ENCODE measurements at regions not wholly inside any gene's neighbourhood (a gene's known extent, or its start where the extent isn't known, plus 50 kb on each side); places are given as distances from the start of the nearest gene placed in this dataset.
A peak's percentile ranks its signal among the peaks of the same experiment; 100 is the strongest.

DNA sequence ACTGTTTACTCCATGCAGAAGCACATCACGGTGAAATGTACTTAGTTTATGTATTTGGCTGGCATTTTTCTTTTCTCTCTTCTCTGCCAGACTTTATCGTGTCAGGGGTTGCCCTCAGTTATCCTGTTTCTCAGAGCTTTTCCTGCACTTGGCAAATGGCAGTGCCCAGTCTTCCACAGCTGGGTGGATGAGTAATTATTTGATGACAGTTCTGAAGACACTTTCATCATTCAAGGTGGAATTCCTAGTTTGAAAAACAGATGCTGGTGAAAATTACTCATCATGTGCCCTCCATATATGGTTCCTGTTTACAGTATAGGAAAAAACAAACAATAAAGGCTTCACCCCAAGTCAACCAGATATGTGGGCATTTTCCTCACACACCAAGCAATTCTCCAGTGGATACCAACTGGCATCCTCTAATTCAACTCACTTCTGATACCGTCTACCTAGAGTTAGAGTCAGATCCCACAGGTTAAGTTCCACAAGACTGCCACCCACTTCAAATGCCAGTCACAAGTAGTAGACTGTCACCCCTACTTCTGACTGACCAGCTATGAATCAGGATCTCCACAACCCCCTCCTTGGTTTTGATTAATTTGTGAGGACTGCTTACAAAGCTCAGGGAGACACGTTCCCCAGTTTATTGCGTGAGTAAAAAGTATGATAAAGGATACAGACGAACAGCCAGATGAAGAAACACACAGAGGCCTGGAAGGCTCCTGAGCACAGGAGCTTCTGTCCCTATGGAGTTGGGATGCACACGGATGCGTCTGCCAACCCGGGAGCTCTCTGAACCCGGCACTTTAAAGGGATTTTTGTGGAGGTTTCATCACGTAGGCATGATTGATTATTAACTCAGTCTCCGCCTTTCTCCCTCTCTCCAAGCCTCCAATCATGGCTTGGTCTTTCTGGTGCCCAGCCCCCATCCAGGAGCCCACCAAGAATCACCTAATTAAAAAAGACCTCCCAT is 72.9 kb downstream of the CLDN34 start:
- in situ Hi-C loops (cut with HindIII; ENCODE audit: low sequenced_read_pairs) = no loop called here
- TF ChIP-seq, protein P1, sequence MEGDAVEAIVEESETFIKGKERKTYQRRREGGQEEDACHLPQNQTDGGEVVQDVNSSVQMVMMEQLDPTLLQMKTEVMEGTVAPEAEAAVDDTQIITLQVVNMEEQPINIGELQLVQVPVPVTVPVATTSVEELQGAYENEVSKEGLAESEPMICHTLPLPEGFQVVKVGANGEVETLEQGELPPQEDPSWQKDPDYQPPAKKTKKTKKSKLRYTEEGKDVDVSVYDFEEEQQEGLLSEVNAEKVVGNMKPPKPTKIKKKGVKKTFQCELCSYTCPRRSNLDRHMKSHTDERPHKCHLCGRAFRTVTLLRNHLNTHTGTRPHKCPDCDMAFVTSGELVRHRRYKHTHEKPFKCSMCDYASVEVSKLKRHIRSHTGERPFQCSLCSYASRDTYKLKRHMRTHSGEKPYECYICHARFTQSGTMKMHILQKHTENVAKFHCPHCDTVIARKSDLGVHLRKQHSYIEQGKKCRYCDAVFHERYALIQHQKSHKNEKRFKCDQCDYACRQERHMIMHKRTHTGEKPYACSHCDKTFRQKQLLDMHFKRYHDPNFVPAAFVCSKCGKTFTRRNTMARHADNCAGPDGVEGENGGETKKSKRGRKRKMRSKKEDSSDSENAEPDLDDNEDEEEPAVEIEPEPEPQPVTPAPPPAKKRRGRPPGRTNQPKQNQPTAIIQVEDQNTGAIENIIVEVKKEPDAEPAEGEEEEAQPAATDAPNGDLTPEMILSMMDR (IDR thresholded peaks at IDR 0.05; ENCODE audit: low read depth, low read length, missing control alignments) = no peak
- H3K4me3 ChIP-seq (ENCODE audit: low read depth, low read length) = no peak overlapping the region
- no peak for DNase-seq (ENCODE audit: low read depth)

DNA sequence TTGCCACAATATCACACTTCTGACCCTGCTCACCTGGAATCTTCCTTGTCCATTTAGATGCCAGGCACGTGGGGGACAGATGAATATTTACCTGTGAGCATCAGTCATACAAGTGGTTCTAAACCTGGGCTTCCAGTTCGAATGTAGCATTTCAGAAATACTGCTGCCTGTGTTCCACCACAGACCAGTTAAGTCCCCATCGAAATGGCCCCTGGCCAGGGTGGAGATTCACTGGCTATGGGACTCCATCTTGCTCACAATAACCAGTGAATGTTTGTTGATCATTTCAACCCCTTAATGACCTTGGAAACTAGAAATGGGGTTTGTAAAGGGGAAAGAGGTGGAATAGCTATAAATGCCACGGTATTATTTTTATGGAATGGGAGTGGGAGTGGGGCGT is 73.8 kb downstream of the CLDN34 start:
- no peak for DNase-seq (ENCODE audit: low read depth)
- TF ChIP-seq, protein P1 (IDR thresholded peaks at IDR 0.05; ENCODE audit: low read depth, low read length, missing control alignments) = no peak
- in situ Hi-C loops (cut with HindIII; ENCODE audit: low sequenced_read_pairs) = no loop called here
- H3K4me3 ChIP-seq (ENCODE audit: low read depth, low read length) = no peak overlapping the region

DNA sequence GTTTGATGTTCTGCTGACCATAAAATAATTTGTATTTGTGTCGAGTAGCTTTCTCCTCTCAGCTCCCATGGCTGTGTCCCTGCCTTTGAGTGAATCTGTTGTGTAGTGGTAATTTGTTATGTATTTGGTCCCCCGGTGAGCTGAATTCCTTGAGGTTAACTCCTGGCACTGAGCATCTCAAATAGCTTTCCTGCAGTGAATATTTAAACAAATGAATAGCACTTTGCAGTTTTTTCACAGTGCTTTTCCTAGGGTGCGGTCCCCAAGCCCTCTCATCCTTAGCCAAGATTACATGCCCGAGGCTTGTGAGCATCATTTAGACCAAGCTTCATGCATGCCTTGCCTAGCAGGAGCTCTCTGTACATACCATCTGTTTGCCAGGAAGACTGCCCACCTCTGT is 74.2 kb downstream of the CLDN34 start:
- TF ChIP-seq, protein P1 (IDR thresholded peaks at IDR 0.05; ENCODE audit: low read depth, low read length, missing control alignments) = no peak
- H3K4me3 ChIP-seq (ENCODE audit: low read depth, low read length) = no peak overlapping the region
- in situ Hi-C loops (cut with HindIII; ENCODE audit: low sequenced_read_pairs) = no loop called here
- peak; percentile 85 for DNase-seq (ENCODE audit: low read depth)

DNA sequence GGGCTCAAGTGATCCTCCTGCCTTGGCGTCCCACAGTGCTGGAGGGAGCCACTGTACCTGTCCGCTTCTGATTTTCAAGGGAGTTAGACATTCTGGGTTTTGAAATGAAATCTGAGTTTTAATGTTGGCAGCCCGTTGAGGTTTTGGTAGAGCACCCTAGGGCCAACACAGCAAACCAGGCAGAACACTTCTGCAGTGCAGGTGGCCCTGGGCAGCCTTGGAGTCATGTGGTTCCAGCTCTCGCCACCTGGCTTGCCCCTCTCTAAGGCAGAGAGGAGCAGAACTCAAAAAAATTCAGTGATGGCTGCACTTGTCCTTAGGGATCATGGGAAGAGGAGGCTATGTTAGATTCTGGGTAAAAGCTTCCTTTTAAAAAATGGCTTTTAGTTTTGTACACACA is 74.9 kb downstream of the CLDN34 start:
- in situ Hi-C loops (cut with HindIII; ENCODE audit: low sequenced_read_pairs) = no loop called here
- H3K4me3 ChIP-seq (ENCODE audit: low read depth, low read length) = no peak overlapping the region
- TF ChIP-seq, protein P1 (IDR thresholded peaks at IDR 0.05; ENCODE audit: low read depth, low read length, missing control alignments) = no peak
- no peak for DNase-seq (ENCODE audit: low read depth)

DNA sequence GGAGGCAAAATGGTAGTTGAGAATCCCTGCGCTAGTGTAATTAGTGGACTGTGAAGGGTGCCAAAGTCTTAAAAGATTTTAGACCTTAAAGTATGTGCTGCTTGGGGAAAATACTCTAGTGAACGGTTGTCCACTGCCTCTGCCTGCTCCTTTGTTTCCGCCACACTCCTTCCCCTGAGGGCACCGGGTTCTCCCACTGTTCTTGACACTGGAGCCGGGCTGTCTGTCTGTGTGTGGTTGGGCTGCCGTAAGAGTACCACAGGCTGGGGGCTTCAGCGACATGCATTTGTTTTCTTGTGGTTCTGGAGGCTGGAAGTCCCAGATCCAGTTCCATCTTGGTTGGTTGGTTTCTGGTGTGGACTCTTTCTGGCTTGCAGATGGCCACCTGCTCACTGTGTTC is 76.2 kb downstream of the CLDN34 start:
- TF ChIP-seq, protein P1 (IDR thresholded peaks at IDR 0.05; ENCODE audit: low read depth, low read length, missing control alignments) = no peak
- no peak for DNase-seq (ENCODE audit: low read depth)
- H3K4me3 ChIP-seq (ENCODE audit: low read depth, low read length) = no peak overlapping the region
- in situ Hi-C loops (cut with HindIII; ENCODE audit: low sequenced_read_pairs) = no loop called here

DNA sequence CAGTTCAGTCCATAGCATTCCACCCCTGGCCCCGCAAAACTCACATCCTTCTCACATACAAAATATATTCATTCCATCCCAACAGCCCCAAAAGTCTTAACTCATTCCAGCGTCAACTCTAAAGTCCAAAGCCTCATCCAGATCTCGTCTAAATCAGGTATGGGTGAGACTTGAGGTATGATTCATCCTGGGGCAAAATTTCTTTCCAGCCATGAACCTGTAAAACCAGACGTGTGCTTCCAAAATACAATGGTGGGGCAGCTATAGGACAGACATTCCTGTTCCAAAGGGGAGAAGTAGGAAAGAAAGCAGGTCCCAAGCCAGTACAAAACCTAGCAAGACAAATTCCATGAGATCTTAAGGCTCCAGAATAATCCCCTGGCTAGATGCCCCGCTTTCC is 76.9 kb downstream of the CLDN34 start:
- TF ChIP-seq, protein P1 (IDR thresholded peaks at IDR 0.05; ENCODE audit: low read depth, low read length, missing control alignments) = no peak
- no peak overlapping the region for H3K4me3 ChIP-seq (ENCODE audit: low read depth, low read length)
- DNase-seq (ENCODE audit: low read depth) = no peak
- in situ Hi-C loops (cut with HindIII; ENCODE audit: low sequenced_read_pairs) = no loop called here

Data from astrocyte of the cerebellum (primary cell).